Left hindlimb (tissue), 1 donor: ENCODE measurements at regions not wholly inside any gene's neighbourhood (a gene's known extent, or its start where the extent isn't known, plus 50 kb on each side); places are given as distances from the start of the nearest gene placed in this dataset.

Experiments used
- DNase-seq: peaks from one replicate; pipeline ENCODE4 v3.0.0-alpha.2; 2018

DNA sequence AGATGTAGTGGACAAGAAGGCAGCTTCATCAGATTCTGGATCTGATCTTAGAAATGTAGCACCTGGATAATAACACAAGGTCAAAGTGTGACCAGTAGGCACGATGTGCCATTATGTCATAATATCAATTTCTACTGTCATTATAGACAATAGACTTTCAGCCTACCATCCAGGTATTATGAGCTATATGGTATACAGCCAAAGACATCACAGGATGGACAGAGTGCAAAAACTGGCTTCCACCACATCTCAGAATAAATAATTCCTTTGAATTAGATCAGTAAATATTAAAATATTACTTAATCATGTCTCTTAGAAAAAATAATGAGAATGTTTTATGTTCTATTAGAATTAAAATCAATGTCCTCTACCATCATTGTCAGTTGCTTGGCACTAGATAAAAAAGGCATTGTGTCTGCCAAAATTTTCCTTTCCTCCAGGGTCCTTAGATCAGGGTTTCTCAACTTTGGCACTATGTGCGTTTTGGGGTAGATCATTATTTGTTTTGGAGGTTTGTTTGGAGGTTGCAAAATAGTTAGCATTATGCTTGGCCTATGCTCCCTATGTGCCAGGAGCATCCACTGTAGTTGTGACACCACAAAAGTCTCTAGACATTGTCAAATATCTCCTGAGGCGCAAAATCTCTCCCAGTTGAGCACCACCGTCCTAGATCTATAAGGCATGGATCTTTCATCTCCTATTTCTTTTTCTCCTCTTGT lies 86.7 kb upstream of the NRIP1 start:
- DNase-seq, result no peak

DNA sequence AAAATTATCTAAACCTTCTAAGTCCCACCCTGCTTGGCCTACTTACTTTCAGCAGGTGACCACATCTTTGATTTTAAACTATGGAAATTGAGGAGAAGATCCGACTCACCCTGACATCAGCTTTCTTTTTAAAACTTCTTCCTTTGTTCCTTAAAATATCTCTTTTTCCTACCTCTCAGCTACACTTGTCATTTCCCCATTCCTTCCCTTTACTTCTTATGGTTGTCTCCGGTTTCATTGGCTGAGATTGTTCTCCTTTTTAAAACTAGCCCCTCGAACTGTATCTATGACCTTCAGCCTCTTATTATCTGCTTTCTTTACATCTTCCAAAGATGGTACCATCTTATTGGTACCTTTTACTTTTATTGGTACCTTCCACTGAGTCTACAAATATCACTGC lies 87.8 kb upstream of the NRIP1 start:
- DNase-seq, result no peak

DNA sequence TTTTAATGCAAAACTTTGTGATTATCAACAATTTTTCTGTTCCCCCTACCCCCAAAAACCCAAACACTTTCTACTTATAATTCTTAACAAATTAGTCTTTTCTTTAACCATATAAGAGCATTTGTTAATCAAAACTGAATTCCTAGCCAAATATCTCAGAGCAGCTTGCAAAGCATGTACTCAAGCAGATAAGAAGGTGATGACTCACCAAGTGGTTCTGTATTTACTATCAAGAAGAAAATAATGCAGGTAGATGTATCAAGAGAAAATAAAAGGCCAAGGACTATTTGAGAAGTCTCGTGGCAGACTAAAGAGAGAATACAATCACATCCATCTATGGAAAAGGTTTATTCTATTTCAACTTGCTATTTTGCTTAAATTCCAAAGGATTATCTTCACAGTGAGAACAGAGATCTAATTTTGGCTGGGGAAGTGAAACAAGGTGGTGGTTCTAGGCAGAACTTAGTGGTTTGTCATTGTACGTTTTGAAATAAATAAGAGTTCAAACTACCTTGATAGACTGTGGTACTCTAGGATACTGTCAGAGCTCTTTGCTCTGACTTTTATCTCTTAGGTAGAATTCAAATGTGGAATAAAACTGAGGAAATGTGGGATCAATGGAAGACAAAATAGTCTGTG lies 94.7 kb upstream of the NRIP1 start:
- DNase-seq, result no peak

DNA sequence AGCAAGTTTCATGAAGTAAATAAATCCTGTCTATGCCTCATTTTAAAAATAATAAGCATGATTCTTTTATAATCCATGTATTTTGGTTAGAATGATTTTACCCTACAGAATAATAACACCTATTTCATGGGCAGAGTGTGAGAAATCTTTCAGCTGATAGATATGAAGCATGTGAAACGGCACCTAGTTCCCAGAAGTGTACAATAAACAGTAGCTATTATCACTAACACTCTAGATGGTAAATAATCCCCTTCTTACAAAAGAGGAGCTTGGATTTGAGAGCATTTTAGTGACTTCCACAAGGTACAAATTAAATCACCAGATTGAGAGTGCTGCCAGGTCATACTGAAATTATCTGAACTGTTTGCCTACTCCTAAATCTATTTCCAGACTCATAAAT lies 95.3 kb upstream of the NRIP1 start:
- no peak for DNase-seq

DNA sequence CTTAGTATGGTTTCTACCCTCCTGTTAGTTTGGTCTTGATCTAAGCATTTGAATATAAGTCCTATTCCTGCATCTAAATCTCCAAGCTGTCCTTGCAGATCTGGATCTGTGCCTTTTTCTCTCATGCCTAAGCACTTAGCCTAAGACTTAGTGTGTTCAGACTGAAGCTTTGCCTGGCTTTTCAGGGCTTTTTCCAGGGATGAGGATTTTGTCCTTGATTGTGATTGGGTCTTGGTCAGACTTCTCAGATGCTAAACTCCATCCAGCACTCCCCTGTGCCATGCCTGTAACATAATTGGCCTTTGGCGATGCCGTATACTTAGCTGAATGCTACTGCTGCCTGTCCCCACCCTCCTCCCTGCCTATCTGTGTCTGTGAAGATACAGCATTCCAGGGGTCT lies 98.1 kb upstream of the NRIP1 start:
- no peak for DNase-seq

DNA sequence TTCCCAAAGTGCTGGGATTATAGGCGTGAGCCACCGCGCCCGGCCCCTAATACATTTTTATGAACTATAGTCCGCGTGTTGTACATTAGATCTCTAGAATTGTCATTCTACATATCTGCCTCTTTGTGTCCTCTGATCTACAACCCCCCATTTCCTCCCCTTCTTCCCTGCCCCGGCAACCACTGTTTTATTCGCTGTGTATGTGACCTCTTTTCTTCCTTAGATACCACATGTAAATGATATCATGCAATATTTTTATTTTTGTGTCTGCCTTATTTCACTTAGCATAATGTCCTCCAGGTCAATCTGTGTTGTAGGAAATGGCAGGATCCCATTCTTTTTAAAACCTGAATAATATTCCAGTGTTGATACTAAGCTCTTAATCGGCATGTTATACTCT lies 99.5 kb upstream of the NRIP1 start:
- no peak for DNase-seq

DNA sequence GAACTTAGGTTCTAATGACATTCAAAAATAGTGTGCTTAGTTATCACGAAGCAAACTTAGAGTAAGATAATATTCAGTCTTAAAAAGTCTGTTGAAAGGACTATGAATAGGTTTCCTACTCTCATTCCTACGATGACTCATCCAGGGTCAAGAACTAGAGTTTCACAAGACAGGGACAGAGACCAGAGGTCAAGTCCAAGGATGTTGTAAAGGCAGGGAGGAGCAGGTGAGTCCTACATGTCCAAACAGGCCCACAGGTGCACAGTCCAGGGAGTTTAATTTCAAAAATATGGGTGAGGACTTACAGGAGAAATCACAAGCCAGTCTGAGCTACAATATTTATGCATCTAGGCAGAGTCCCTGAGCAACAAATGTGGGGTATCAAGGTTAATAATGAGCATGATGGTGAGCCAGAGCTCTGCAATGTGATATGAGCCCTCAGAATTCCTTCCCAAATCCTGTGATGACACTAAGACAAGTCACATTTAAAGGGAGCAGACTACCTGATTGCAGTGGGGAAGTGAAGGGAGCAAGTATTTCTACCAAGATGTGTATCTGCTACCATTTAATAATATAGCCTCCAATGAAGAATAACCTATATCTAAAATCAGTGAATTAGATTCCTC lies 100.0 kb upstream of the NRIP1 start:
- DNase-seq, result no peak

DNA sequence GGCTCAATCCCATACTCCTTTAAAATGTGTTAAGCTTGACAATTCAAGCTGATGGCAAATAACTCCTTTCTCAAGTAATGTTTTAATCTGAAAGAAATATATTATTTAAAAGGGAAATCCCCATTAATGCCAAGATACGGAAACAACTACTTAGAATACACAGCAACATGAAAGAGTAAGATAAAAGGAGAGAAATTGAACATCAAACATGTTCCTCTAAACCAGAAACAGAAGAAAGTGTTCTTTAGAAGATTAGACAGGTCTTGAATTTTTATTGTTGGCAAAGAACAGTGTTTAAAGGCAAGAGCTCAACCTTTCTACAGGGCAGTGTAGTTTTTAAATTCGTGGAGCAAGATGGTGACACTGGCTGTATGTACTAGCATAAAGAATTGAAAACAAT lies 105.8 kb upstream of the NRIP1 start:
- no peak for DNase-seq

DNA sequence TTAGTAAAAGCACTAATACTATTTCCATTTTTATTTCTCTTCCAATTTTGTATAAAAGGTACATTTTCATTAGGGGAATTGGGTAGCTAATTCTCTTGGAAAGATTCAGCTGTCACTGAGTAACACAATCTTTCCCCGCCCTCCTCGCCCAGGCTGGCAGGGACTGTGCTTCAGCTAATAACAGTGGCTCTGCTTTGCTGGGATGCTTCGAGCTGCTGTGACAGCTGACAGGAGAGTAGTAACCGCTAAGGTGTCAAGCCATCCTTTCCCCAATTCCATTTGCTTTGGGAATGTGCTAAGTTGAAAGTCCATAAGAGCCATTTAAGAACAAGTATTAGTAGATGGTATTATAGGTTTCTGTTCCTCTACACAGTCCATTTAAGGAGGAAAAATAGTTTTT lies 106.7 kb upstream of the NRIP1 start:
- no peak for DNase-seq

DNA sequence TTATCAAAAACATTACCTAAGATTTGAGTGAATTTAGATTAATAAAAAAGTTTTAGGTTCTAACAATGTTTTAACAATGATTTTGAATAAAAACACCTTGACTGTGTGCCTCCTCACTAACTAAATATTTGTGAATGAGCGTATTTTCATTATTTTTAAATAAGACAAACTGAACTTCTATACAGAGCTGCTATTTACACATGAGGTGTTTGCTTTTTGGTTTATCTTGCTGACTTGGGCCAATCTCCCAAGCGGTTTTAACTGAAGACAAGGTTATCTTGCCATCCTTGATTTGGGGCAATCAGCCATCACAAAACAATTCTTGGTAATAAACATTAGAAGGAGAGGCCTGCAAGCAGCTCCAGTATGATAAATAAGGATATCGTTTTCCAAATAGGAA lies 108.2 kb upstream of the NRIP1 start:
- no peak for DNase-seq

DNA sequence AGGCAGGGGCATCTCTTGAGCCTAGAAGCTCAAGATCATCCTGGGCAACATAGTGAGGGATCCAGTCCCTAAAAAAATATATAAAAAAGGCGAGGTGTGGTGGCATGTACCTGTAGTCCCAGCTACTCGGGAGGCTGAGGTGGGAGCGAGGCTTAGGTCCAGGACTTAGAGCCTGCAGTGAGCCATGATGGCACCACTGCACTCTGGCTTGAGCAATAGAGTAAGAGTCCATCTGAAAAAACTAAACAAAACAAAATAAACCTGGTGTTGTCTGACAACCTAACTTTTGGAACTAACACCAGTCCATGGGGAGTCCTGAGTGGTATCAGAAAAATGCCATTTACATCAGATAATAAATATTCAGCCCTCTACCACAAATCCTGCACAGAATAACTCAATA lies 110.1 kb upstream of the NRIP1 start:
- no peak for DNase-seq

DNA sequence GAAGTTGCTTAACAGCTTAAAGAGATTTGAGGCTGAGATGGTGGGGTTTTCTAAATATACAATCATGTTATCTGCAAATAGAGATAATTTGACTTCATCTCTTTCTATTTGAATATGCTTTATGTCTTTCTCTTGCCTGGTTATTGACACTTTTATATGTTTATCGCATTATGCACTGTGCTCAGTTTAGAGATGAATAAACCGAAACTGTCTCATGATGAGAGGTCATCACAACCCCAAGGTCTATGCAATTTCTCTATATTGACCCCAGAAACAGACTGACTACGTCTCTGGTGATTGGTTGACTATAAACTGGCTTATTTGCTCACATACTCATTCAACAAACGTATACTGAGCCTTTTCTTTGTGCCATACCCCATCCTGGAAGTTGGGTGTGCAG lies 117.9 kb upstream of the NRIP1 start:
- DNase-seq, result no peak

DNA sequence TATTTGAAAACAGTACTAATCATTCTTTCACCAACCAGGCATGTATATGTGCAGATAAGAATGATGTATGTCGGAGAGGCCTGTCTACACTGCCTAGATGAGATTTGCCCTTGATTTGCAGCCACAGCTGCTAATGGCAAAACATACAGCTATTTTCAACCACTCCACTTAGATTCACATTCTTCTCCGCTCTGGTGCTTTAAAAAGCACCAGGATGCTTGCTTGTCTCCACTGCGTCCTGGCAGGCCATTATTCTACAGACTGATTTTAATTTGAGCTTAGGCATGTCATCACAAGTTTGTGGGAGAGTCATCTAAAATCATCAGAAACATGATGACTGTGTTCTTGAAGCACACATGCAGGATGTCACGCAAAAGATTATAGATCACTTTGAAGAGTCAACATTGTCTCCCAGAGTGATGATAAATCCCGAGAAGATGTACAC lies 119.0 kb upstream of the NRIP1 start:
- no peak for DNase-seq

DNA sequence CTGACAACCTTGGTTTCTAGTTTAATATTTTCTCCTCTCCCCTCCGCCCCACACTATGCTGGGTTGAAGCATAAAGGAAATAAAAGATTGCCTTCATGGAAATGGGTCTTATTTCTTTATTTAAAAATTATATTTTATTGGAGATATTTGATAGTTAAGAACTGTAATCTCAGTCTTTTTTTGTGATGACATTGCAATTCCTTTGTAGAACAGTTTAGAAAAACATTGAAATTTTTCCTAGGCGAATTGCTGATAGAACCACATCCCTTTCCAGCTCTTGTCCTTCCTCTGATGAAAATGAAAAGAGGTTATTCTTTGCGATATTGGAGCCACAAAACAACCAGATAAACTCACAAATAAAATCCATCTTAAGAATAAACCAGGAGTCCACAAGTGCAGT lies 125.6 kb upstream of the NRIP1 start:
- no peak for DNase-seq

DNA sequence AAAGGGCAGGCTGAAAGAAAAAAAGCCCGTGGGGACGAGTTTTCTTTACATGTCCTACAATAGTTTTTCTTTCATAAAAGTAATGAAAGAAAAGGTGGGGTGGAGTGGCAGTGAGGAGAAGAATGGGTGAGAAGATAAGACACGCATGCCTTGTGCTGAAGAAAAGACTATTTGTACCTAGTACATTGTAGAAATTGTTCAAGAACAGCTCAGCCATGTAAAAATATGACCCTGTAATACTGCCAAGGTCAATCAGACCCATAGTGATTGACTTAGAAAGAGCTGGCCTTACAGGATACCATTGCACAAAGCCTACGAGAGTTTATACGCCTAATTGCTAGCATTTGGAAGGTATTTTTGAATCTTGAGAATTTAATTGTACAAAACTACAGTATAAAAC lies 126.0 kb upstream of the NRIP1 start:
- no peak for DNase-seq

DNA sequence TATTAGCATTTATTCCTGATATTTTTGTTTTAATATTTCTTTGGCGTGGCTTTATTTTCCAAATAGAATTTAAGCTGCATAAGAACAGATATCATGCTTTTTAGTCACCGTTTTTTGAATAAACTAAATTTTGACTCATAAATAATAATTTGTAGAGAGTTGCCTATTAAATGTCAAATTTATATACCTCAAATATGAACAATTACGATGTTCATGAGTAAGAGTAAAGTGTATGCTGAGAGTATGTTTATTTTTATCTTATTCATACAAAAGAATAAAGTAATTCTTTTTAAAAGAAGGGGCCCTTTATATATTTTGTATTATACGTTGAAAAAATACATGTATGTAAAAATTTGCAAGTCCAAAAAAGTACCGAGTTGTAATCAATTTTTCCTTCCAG lies 126.5 kb upstream of the NRIP1 start:
- DNase-seq, result no peak

DNA sequence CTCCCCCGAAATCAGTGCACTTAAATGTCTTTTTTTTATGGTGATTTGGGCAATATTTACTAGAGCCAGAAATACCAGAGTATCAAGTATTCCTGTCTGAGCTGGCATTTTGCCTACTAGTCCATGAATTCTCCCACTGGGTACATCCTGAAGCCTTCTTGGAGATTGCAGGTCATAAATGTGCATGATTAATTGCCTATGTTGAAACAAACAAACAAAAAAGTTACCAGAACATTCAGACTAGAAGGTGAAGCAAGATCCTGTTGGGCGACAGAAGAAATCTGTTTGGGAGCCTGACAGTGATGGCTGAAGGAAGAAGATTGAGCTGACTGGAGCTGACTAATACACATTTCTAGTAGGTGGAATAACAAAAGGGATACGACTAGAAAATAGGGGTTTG lies 127.4 kb upstream of the NRIP1 start:
- no peak for DNase-seq

DNA sequence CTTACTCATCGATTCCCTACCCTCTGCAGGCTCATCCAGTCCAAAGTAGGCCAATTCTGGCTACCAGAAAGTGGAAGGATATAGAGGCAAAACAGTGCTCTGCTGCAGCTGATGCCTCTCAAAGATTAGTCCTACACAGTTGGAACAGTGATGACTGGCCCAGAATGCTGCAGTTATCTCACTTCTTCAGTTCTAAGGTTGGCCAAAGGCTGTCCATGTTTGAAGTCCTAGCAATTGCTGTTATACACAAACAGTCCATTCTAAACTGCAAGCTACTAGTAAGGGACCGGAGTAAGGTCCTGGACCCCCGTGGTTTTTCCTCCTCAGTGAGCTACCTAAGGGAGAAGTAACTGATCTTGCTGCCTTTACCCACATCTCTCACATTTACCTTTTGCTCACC lies 129.1 kb upstream of the NRIP1 start:
- DNase-seq, result no peak

DNA sequence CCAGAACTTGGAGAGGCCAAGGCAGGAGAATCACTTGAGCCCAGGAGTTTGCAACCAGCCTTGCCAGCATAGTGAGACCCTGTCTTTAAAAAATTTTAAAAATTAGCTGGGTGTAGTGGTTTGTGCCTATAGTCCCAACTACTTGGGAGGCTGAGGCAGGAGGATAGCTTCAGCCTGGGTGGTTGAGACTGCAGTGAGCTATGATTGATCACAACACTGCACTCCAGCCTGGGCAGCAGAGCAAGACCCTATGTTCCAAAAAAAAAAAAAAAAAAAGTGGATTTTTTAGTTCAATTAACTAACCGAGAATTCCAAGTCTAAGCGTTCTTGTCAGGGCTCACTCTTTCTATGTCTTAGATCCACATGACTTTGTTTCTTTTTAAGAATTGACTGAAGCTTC lies 130.3 kb upstream of the NRIP1 start:
- DNase-seq, result no peak

DNA sequence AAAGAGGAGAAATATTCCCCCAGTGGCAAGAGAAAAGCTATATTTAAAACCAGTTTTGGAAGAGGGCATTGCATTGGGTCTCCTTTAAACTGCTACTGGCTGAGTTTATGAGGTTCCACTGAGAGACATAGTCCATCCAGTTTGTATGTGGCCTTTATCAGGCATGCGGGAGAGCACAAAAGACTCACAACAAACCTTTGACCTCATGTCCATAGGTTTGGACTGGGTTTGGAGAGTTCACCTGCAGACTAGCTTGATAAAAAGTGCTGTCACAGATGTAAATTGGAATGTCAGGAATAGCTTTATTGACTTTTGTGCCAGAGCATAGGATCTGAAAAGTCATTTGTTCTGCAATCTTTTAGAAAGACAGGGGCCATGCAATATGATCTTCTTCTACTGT lies 131.0 kb upstream of the NRIP1 start:
- DNase-seq, result no peak

DNA sequence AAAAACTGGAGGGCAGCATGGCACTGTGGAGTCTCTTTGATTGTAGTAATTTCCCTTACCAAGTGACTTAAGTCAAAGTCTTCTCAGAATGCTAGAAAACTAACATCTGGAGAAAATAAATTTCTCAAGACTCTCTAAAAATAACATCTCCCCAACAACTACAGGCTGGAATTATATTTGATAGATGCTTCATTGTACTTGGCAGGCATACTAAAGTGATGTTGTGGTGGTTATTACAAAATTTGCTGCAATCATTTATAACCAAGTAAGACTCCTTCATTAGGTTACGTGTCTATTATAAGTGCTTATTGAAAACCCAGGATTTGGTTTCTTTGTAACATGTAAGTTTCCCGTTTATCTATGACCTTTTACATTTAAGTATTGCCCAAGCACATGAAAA lies 132.9 kb upstream of the NRIP1 start:
- DNase-seq, result no peak

DNA sequence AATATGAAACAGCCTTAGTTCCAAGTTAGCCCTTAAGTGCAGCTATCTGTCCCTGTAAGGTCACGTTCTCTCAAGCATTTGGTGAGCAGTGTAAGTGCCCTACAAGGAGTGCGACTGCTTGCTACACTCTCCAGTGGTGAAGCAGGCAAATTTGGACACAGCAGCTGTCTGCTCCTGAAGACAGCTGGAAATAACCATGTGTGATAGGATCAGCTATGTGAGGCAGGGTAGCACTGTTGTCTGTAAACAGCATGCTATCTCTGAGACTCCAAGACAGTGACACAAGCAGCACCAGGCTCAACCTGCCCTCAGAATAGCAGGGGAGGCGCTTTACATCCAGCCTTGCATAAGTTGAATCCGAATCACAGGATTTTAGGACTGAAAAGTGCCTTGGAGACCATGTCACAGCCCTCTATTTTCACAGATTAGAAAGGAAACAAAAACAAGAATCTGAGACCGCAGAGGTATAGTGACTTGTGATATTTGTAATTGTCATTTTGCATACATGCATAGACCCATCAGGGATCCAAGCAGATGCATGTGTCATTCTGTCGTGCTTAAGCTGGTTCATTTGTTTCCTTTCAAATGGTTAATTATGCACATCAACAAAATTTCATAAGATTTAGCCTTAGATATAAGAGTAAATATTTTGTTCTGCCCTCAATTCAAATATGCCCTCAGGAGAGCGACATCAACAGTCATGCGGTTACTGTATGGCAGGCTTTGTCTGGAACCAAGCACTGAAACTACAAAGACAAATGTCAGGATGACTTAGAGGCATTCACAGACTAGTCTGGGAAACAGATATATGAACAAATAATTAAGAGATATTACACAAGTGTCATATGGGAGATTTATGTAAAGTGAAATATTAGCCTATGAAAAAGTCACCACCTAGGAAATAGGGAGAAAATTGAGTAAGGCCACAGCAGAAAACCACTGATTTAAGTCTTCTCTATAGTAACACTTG lies 134.9 kb upstream of the NRIP1 start:
- no peak for DNase-seq

DNA sequence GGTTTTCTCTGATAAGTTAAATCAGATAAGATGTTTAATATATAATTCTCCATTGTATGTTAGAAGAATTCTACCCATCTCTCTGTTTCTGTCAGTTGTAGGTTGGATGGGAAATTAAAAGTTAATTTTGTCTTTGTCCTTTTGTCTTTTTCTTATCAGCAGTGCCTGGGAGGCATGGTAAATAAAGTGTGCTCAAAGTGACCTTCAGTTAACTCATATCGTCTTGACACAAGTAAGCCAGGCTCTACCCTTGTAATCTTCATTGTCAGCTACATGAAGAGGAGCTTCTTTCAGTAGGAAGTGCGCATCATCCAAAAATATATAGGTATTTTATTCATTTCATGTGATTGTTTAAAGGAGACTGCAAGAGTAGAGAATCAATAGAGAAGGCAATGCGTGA lies 138.9 kb upstream of the NRIP1 start:
- no peak for DNase-seq
